ENCODE measurements at regions not wholly inside any gene's neighbourhood (a gene's known extent, or its start where the extent isn't known, plus 50 kb on each side); places are given as distances from the start of the nearest gene placed in this dataset.

- TF ChIP-seq POLR2AphosphoS5 (IDR thresholded peaks at IDR 0.05) (no peak), POLR2A (IDR thresholded peaks at IDR 0.05) (no peak)
Observed at GRCh38 chr2:211035548-211036185, 479.3 kb downstream of the CPS1 start.
